OCI-LY1 (cell line): ENCODE measurements at regions not wholly inside any gene's neighbourhood (a gene's known extent, or its start where the extent isn't known, plus 50 kb on each side); places are given as distances from the start of the nearest gene placed in this dataset.

Experiments used
- H2AFZ ChIP-seq: fragments of 200-600 bp; sonication (generic), shearing (Covaris generic); 2 replicates; pipeline ENCODE4 v1.6.0; 2014; ENCODE audit warnings: antibody characterized with exemption, mild to moderate bottlenecking, low read length
- H3F3A ChIP-seq: fragments of 200-600 bp; sonication (generic), shearing (Covaris generic); 2 replicates; pipeline ENCODE4 v1.6.0; 2014; ENCODE audit warnings: mild to moderate bottlenecking, antibody characterized with exemption, low read length, moderate library complexity; ENCODE audit not compliant: insufficient read depth
- H3K27ac ChIP-seq: fragments of 200-600 bp; sonication (generic); 2 replicates; pipeline ENCODE4 v1.5.1; 2014; ENCODE audit warnings: low read length, mixed run types, mild to moderate bottlenecking, low read depth; ENCODE audit not compliant: poor library complexity, severe bottlenecking
- H3K27me3 ChIP-seq: fragments of 200-600 bp; sonication (generic); 2 replicates; pipeline ENCODE4 v1.6.0; 2014; ENCODE audit warnings: antibody characterized with exemption, mild to moderate bottlenecking, low read length, moderate library complexity; ENCODE audit not compliant: insufficient read depth
- H3K36me3 ChIP-seq: fragments of 200-600 bp; sonication (generic); 2 replicates; pipeline ENCODE4 v1.6.1; 2014; ENCODE audit warnings: mild to moderate bottlenecking, antibody characterized with exemption, low read length, moderate library complexity, mixed read lengths; ENCODE audit not compliant: insufficient read depth
- H3K4me1 ChIP-seq: fragments of 200-600 bp; sonication (generic); 2 replicates; pipeline ENCODE4 v1.5.1; 2014; ENCODE audit warnings: mild to moderate bottlenecking, low read length, moderate library complexity; ENCODE audit not compliant: insufficient read depth, severe bottlenecking
- H3K4me2 ChIP-seq: fragments of 200-600 bp; sonication (generic), shearing (Covaris generic); 2 replicates; pipeline ENCODE4 v1.6.1; 2014; ENCODE audit warnings: low read length
- H3K4me3 ChIP-seq: fragments of 200-600 bp; sonication (generic); 2 replicates; pipeline ENCODE4 v1.5.1; 2014; ENCODE audit warnings: low read length, low read depth, mild to moderate bottlenecking, mixed read lengths; ENCODE audit not compliant: poor library complexity, severe bottlenecking
- H3K79me2 ChIP-seq: fragments of 200-600 bp; shearing (Covaris generic); 2 replicates; pipeline ENCODE4 v1.6.1; 2016; ENCODE audit warnings: mixed run types, low read length, mixed read lengths; ENCODE audit not compliant: insufficient read depth
- H3K9ac ChIP-seq: fragments of 200-600 bp; sonication (generic), shearing (Covaris generic); 2 replicates; pipeline ENCODE4 v1.6.1; 2014; ENCODE audit warnings: mild to moderate bottlenecking, low read length, mixed read lengths
- H3K9me2 ChIP-seq: fragments of 200-600 bp; sonication (generic), shearing (Covaris generic); 2 replicates; pipeline ENCODE4 v1.6.1; 2014; ENCODE audit warnings: low read depth, mild to moderate bottlenecking, low read length, mixed read lengths
- H3K9me3 ChIP-seq: fragments of 200-600 bp; shearing (Covaris generic); 2 replicates; pipeline ENCODE4 v1.6.1; 2014; ENCODE audit warnings: low read length, mixed read lengths
- H4K20me1 ChIP-seq: fragments of 200-600 bp; sonication (generic), shearing (Covaris generic); 2 replicates; pipeline ENCODE4 v1.6.0; 2016; ENCODE audit warnings: mild to moderate bottlenecking, low read length; ENCODE audit not compliant: insufficient read depth
- EZH2 ChIP-seq: fragments of 200-600 bp; sonication (generic), shearing (Covaris generic); IDR thresholded peaks from 2 replicates; pipeline ENCODE4 v1.8.0; 2017; ENCODE audit warnings: borderline replicate concordance, mixed run types, mild to moderate bottlenecking, antibody characterized with exemption, low read length, moderate library complexity, mixed read lengths
- TF ChIP-seq, protein P1 (sequence below): fragments of 200-600 bp; sonication (generic), shearing (Covaris generic); IDR thresholded peaks from 2 replicates; pipeline ENCODE4 v1.5.1; 2017; ENCODE audit warnings: mild to moderate bottlenecking, antibody characterized with exemption, low read length, moderate library complexity, mixed read lengths

DNA sequence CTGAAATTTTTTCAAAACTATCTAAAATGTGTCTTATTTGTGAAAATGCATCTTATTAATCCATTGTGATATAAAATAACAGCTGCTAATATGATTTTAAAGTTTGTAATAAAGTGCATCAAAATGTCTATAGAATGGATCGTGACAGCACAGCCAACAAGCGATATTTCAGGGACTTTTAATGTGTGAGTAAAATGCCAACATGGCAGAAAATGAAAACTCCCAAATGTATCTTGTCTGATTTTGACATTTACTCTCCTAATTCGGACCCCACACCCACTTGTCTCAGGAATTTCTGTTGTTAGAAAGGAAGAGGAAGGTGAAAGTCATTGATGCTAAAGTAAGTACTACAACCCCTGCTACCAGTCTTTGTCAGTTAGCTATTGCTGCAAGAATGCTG is 273.9 kb downstream of the SATB1 start:
- Histone ChIP-seq H3K9me2 (no peaks in the 10 kb centered on the region), H2AFZ (no peak overlapping the region), H4K20me1 (no peaks in the 10 kb centered on the region), H3K4me1 (no peaks in the 10 kb centered on the region), H3K9me3 (no peaks in the 10 kb centered on the region), H3F3A (no peaks in the 10 kb centered on the region), H3K4me2 (no peak overlapping the region), H3K27ac (no peak overlapping the region), H3K27me3 (no peaks in the 10 kb centered on the region), H3K79me2 (no peaks in the 10 kb centered on the region), H3K36me3 (no peaks in the 10 kb centered on the region), H3K4me3 (no peak overlapping the region), H3K9ac (no peak overlapping the region)
- TF ChIP-seq, protein P1, sequence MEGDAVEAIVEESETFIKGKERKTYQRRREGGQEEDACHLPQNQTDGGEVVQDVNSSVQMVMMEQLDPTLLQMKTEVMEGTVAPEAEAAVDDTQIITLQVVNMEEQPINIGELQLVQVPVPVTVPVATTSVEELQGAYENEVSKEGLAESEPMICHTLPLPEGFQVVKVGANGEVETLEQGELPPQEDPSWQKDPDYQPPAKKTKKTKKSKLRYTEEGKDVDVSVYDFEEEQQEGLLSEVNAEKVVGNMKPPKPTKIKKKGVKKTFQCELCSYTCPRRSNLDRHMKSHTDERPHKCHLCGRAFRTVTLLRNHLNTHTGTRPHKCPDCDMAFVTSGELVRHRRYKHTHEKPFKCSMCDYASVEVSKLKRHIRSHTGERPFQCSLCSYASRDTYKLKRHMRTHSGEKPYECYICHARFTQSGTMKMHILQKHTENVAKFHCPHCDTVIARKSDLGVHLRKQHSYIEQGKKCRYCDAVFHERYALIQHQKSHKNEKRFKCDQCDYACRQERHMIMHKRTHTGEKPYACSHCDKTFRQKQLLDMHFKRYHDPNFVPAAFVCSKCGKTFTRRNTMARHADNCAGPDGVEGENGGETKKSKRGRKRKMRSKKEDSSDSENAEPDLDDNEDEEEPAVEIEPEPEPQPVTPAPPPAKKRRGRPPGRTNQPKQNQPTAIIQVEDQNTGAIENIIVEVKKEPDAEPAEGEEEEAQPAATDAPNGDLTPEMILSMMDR, result no peak
- no peak for TF ChIP-seq EZH2

DNA sequence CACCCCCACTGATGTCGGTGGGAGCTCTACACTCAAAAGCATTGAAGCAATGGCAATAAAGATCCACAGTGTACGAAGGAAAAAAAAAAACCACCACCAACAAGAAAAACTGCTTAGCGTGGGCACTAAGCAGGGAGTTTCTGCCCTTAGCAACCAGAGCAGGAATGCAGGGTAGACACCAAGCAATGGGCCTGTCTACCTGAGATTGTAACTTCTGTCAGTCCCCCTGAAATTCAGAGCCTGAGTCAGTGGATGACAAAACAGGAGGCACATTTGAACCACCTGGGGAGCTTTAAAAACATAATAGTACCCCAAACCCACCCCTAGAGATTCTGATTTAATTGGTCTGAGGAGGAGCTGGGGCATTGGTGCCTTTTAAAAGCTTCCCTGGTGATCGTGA is 275.2 kb downstream of the SATB1 start:
- no peak overlapping the region for H3K27ac ChIP-seq
- no peaks in the 10 kb centered on the region for H3K79me2 ChIP-seq
- H3K9ac ChIP-seq, result no peak overlapping the region
- no peaks in the 10 kb centered on the region for H4K20me1 ChIP-seq
- H3K4me2 ChIP-seq, result no peak overlapping the region
- H3K9me2 ChIP-seq, result no peaks in the 10 kb centered on the region
- no peaks in the 10 kb centered on the region for H3K4me1 ChIP-seq
- H3F3A ChIP-seq, result no peaks in the 10 kb centered on the region
- TF ChIP-seq, protein P1, result no peak
- no peak for TF ChIP-seq EZH2
- H3K9me3 ChIP-seq, result no peaks in the 10 kb centered on the region
- H2AFZ ChIP-seq, result no peak overlapping the region
- H3K4me3 ChIP-seq, result no peak overlapping the region
- H3K27me3 ChIP-seq, result no peaks in the 10 kb centered on the region
- H3K36me3 ChIP-seq, result no peaks in the 10 kb centered on the region

DNA sequence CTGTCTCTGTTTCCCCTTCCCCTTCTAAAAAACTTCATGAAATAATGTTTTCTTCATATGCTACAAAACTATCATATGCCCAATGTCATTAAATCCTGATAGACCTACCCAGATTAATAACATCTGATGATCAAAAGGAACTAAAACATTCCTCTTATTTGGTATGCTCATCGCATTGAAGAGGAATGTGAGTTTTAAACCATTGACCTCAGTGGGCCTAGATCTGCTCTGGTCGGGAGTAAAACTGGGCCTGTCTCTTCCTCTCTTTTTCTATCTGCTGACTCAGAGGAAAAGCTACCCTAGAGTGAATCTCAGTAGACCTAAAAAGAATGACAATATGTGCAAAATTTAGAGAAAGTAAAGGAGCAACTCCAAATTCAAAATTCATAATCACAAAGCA is 275.8 kb downstream of the SATB1 start:
- no peak overlapping the region for H3K9ac ChIP-seq
- H3K36me3 ChIP-seq, result no peaks in the 10 kb centered on the region
- H3K4me2 ChIP-seq, result no peak overlapping the region
- H4K20me1 ChIP-seq, result no peaks in the 10 kb centered on the region
- no peaks in the 10 kb centered on the region for H3K79me2 ChIP-seq
- H3K27me3 ChIP-seq, result no peaks in the 10 kb centered on the region
- H3K9me2 ChIP-seq, result no peaks in the 10 kb centered on the region
- H3K4me3 ChIP-seq, result no peak overlapping the region
- no peaks in the 10 kb centered on the region for H3K4me1 ChIP-seq
- H2AFZ ChIP-seq, result no peak overlapping the region
- no peaks in the 10 kb centered on the region for H3K9me3 ChIP-seq
- TF ChIP-seq, protein P1, result no peak
- TF ChIP-seq EZH2, result no peak
- H3K27ac ChIP-seq, result no peak overlapping the region
- H3F3A ChIP-seq, result no peaks in the 10 kb centered on the region
